Loucy (cell line): ENCODE measurements at regions not wholly inside any gene's neighbourhood (a gene's known extent, or its start where the extent isn't known, plus 50 kb on each side); places are given as distances from the start of the nearest gene placed in this dataset.

Experiments
- H2AFZ ChIP-seq: fragments of 200-600 bp; sonication (generic); 2 replicates; pipeline ENCODE4 v1.6.0; 2016; ENCODE audit warnings: antibody characterized with exemption, mild to moderate bottlenecking, low read length, moderate library complexity
- H3F3A ChIP-seq: fragments of 200-600 bp; 2 replicates; pipeline ENCODE4 v1.6.0; 2016; ENCODE audit warnings: antibody characterized with exemption, low read depth, mild to moderate bottlenecking
- H3K27me3 ChIP-seq: fragments of 200-600 bp; sonication (generic); 2 replicates; pipeline ENCODE4 v1.6.1; 2014; ENCODE audit warnings: low read length, mild to moderate bottlenecking; ENCODE audit not compliant: insufficient read depth, poor library complexity, severe bottlenecking
- H3K36me3 ChIP-seq: fragments of 200-600 bp; sonication (generic); 2 replicates; pipeline ENCODE4 v1.6.1; 2016; ENCODE audit warnings: low read length; ENCODE audit not compliant: insufficient read depth
- H3K4me1 ChIP-seq: fragments of 200-600 bp; sonication (generic); 2 replicates; pipeline ENCODE4 v1.5.1; 2014; ENCODE audit warnings: low read length, mild to moderate bottlenecking; ENCODE audit not compliant: insufficient read depth, poor library complexity, severe bottlenecking
- H3K4me2 ChIP-seq: fragments of 200-600 bp; sonication (generic); 2 replicates; pipeline ENCODE4 v1.6.0; 2014; ENCODE audit warnings: antibody characterized with exemption, low read length, low read depth, mild to moderate bottlenecking; ENCODE audit not compliant: poor library complexity, severe bottlenecking
- H3K4me3 ChIP-seq: fragments of 200-600 bp; sonication (generic); 2 replicates; pipeline ENCODE4 v1.5.1; 2014; ENCODE audit warnings: low read length, mild to moderate bottlenecking, mixed read lengths; ENCODE audit not compliant: poor library complexity, severe bottlenecking
- H3K79me2 ChIP-seq: fragments of 200-600 bp; sonication (generic); 2 replicates; pipeline ENCODE4 v1.6.1; 2014; ENCODE audit warnings: low read length; ENCODE audit not compliant: insufficient read depth
- H3K9ac ChIP-seq: fragments of 200-600 bp; sonication (generic); 2 replicates; pipeline ENCODE4 v1.6.0; 2014; ENCODE audit warnings: mild to moderate bottlenecking, low read depth, low read length, moderate library complexity; ENCODE audit not compliant: poor library complexity, severe bottlenecking
- H3K9me2 ChIP-seq: fragments of 200-600 bp; sonication (generic); replicated peaks from 2 replicates; pipeline ENCODE4 v1.6.1; 2016; ENCODE audit warnings: low read depth, low read length, mixed read lengths
- H3K9me3 ChIP-seq: fragments of 200-600 bp; sonication (generic); 2 replicates; pipeline ENCODE4 v1.6.1; 2014; ENCODE audit warnings: mild to moderate bottlenecking, antibody characterized with exemption, low read length, low read depth; ENCODE audit not compliant: insufficient read depth
- H4K20me1 ChIP-seq: fragments of 200-600 bp; sonication (generic); 2 replicates; pipeline ENCODE4 v1.6.0; 2014; ENCODE audit warnings: antibody characterized with exemption, low read length, mild to moderate bottlenecking; ENCODE audit not compliant: insufficient read depth, poor library complexity, severe bottlenecking
- CTCF ChIP-seq: fragments of 200-600 bp; sonication (generic); conservative IDR thresholded peaks from 2 replicates; pipeline ENCODE4 v1.5.1; 2014; ENCODE audit warnings: mild to moderate bottlenecking, antibody characterized with exemption, low read length
- EZH2phosphoT487 ChIP-seq: fragments of 200-600 bp; IDR thresholded peaks from 2 replicates; pipeline ENCODE4 v1.6.1; 2018; ENCODE audit warnings: antibody characterized with exemption, mild to moderate bottlenecking, moderate library complexity, borderline replicate concordance

DNA sequence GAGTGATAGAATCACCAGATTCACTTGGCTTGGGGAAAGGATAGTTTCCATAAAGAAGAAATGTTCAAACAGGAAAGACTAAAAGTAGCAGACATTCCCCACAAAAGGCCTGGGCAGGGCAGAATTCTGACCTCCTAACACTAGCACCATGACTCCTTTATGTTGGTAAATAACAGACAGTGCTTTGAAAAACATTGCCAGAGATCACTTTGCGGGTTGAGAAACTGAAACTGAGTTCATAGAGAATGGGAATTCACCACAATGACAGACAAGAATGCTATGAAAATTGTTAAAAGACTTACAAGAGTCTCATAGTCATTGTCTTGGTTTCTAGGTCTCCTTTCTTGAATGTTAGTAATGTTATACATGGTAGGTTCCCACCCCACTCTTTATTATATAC lies 172.5 kb upstream of the GLRA1 start:
- H3K4me1 ChIP-seq = no peaks in the 10 kb centered on the region
- H3K9ac ChIP-seq = no peak overlapping the region
- no peaks in the 10 kb centered on the region for H3K9me2 ChIP-seq
- TF ChIP-seq EZH2phosphoT487 (no peak), CTCF (no peak)
- no peaks in the 10 kb centered on the region for H3K79me2 ChIP-seq
- H3K9me3 ChIP-seq = no peaks in the 10 kb centered on the region
- H3F3A ChIP-seq = no peaks in the 10 kb centered on the region
- no peaks in the 10 kb centered on the region for H3K36me3 ChIP-seq
- no peak overlapping the region for H3K4me3 ChIP-seq
- no peaks in the 10 kb centered on the region for H3K27me3 ChIP-seq
- no peak overlapping the region for H3K4me2 ChIP-seq
- H4K20me1 ChIP-seq = no peaks in the 10 kb centered on the region
- H2AFZ ChIP-seq = no peak overlapping the region

- no peaks in the 10 kb centered on the region for H3K9me2 ChIP-seq
- H3K79me2 ChIP-seq = no peaks in the 10 kb centered on the region
- TF ChIP-seq CTCF (no peak), EZH2phosphoT487 (no peak)
- H3K36me3 ChIP-seq = no peaks in the 10 kb centered on the region
- H3K4me1 ChIP-seq = no peaks in the 10 kb centered on the region
- no peak overlapping the region for H2AFZ ChIP-seq
- no peak overlapping the region for H3K9ac ChIP-seq
- H3K27me3 ChIP-seq = no peaks in the 10 kb centered on the region
- H3F3A ChIP-seq = no peaks in the 10 kb centered on the region
- no peaks in the 10 kb centered on the region for H3K9me3 ChIP-seq
- no peak overlapping the region for H3K4me3 ChIP-seq
- H3K4me2 ChIP-seq = no peak overlapping the region
- H4K20me1 ChIP-seq = no peaks in the 10 kb centered on the region
These were observed 170.1 kb upstream of the GLRA1 start for GRCh38 chr5:152094716-152095115.

DNA sequence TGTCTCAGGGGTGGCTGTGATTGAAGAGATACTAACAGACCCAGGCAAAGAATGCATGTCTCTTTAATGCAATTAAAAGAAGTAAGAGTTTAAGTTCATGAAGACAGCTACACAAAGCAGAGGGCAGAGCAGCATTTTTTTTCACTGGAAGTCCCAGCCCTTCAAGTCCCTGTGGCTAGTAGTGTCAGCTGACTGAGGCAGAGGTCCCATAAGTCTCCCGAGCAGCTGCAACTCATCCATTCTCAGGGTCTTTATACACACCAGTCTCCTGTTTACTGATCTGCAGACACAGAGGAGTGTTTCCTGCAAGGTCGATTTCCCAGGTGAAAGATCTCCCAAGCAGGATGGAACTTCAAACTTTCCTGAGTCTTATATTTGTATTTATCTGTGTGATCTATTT lies 169.4 kb upstream of the GLRA1 start:
- H3K27me3 ChIP-seq = no peaks in the 10 kb centered on the region
- H3K4me3 ChIP-seq = no peak overlapping the region
- no peaks in the 10 kb centered on the region for H3K9me3 ChIP-seq
- no peaks in the 10 kb centered on the region for H3F3A ChIP-seq
- TF ChIP-seq CTCF (no peak), EZH2phosphoT487 (no peak)
- H3K4me1 ChIP-seq = no peaks in the 10 kb centered on the region
- no peaks in the 10 kb centered on the region for H3K79me2 ChIP-seq
- H3K36me3 ChIP-seq = no peaks in the 10 kb centered on the region
- H4K20me1 ChIP-seq = no peaks in the 10 kb centered on the region
- H2AFZ ChIP-seq = no peak overlapping the region
- H3K9me2 ChIP-seq = no peaks in the 10 kb centered on the region
- H3K9ac ChIP-seq = no peak overlapping the region
- no peak overlapping the region for H3K4me2 ChIP-seq
